Stimulated activated effector memory CD8-positive, alpha-beta T cell treated with anti-CD3 and anti-CD28 coated beads, Interleukin-12 subunit alpha, Interleukin-12 subunit beta, amount 100 ng/mL, for 72 hours (primary cell): ENCODE measurements at regions not wholly inside any gene's neighbourhood (a gene's known extent, or its start where the extent isn't known, plus 50 kb on each side); places are given as distances from the start of the nearest gene placed in this dataset.
A peak's percentile ranks its signal among the peaks of the same experiment; 100 is the strongest.

Experiments used
- ATAC-seq: fragments of 150-1000 bp; cut with Tn5 transposase; 2 replicates; pipeline ENCODE4 v1.10.0; 2021
- DNase-seq, 2 donors: peaks; one replicate each; pipeline ENCODE4 v3.0.0; 2021 to 2022; ENCODE audit warnings: low spot score in 2 of 2
- H3K27ac Mint-ChIP-seq: one replicate; pipeline ENCODE4 v1.8.0; 2022; ENCODE audit warnings: mild to moderate bottlenecking, mixed read lengths
- H3K36me3 Mint-ChIP-seq: one replicate; pipeline ENCODE4 v1.8.0; 2022; ENCODE audit warnings: mild to moderate bottlenecking, mixed read lengths
- H3K4me1 Mint-ChIP-seq: one replicate; pipeline ENCODE4 v1.8.0; 2022; ENCODE audit warnings: mixed read lengths
- H3K4me3 Mint-ChIP-seq: one replicate; pipeline ENCODE4 v1.8.0; 2022; ENCODE audit warnings: mild to moderate bottlenecking, mixed read lengths
- H3K9me3 Mint-ChIP-seq: one replicate; pipeline ENCODE4 v1.8.0; 2022; ENCODE audit warnings: mixed read lengths

GRCh38 chrY:19816053-19816823, 71.7 kb upstream of the KDM5D start:
- Mint-ChIP-seq H3K4me1 (peaks cover 13% of the 10 kb centered on the region), H3K36me3 (no peaks in the 10 kb centered on the region), H3K9me3 (no peaks in the 10 kb centered on the region), H3K27ac (peak overlapping the region; percentile 45), H3K4me3 (peak overlapping the region; percentile 66)
- ATAC-seq (no peak), DNase-seq (no peak)
